Upper lobe of left lung (tissue), 6 donors: ENCODE measurements at regions not wholly inside any gene's neighbourhood (a gene's known extent, or its start where the extent isn't known, plus 50 kb on each side); places are given as distances from the start of the nearest gene placed in this dataset.

Experiments used
- ATAC-seq, 2 donors: fragments of 200-7000 bp; cut with Tn5 transposase; one replicate each; pipeline ENCODE4 v1.9.1; 2022; ENCODE audit warnings: mild to moderate bottlenecking in 2 of 2, moderate library complexity in 2 of 2; ENCODE audit not compliant: low FRiP score in 2 of 2
- DNase-seq, 2 donors: peaks; one replicate each; pipeline ENCODE4 v3.0.0-alpha.2; 2019 to 2020
- H3K27ac ChIP-seq, 4 donors: fragments of 200-600 bp; sonication (generic); one replicate each; pipeline ENCODE4 v1.5.1; 2016 to 2019
- H3K27me3 ChIP-seq, 4 donors: fragments of 200-600 bp; sonication (generic); one replicate each; pipeline ENCODE4 v1.5.1; 2017 to 2019
- H3K36me3 ChIP-seq, 4 donors: fragments of 200-600 bp; sonication (generic); one replicate each; pipeline ENCODE4 v1.5.1; 2016 to 2019
- H3K4me1 ChIP-seq, 4 donors: fragments of 200-600 bp; sonication (generic); one replicate each; pipeline ENCODE4 v1.5.1; 2018 to 2019
- H3K4me3 ChIP-seq, 4 donors: fragments of 200-600 bp; sonication (generic); one replicate each; pipeline ENCODE4 v1.5.1; 2017 to 2019; ENCODE audit warnings: mild to moderate bottlenecking in 2 of 4, moderate library complexity in 1 of 4
- H3K9me3 ChIP-seq, 4 donors: fragments of 200-600 bp; sonication (generic); one replicate each; pipeline ENCODE4 v1.5.1; 2018 to 2019
- EP300 ChIP-seq, 4 donors: sonication (generic); formaldehyde crosslinking; IDR thresholded peaks; one replicate each; pipeline ENCODE4 v1.5.1; 2017; ENCODE audit warnings: antibody characterized with exemption in 4 of 4, control low read depth in 2 of 4
- POLR2A ChIP-seq, 4 donors: fragments of 450-650 bp; IDR thresholded peaks; one replicate each; pipeline ENCODE4 v1.5.1; 2016 to 2017; ENCODE audit warnings: antibody characterized with exemption in 4 of 4, mild to moderate bottlenecking in 2 of 4
- POLR2AphosphoS5 ChIP-seq, 2 donors: sonication (generic); formaldehyde crosslinking; IDR thresholded peaks; one replicate each; pipeline ENCODE4 v1.5.1; 2017; ENCODE audit warnings: antibody characterized with exemption in 2 of 2
- WGBS, 2 donors: methylation state at CpG; one replicate each; pipeline ENCODE4 v1.1.5; 2017 to 2018; 5-methylcytosine and 5-hydroxymethylcytosine counted together
- TF ChIP-seq, protein P1 (sequence below), 6 experiments: fragments of 450-650 bp in 4 of 6; fragments of 200-600 bp in 2 of 6; sonication (generic) in 2 of 6; IDR thresholded peaks; one replicate each; pipeline ENCODE4 v1.5.1; 2016 to 2019; ENCODE audit warnings: antibody characterized with exemption in 6 of 6
- donor health status: DM: no; HTN: no; CAD: no; lungs with moderate emphysema.
- donor health status: DM: no; HTN: yes; CAD: no; lungs with severe emphysema.

DNA sequence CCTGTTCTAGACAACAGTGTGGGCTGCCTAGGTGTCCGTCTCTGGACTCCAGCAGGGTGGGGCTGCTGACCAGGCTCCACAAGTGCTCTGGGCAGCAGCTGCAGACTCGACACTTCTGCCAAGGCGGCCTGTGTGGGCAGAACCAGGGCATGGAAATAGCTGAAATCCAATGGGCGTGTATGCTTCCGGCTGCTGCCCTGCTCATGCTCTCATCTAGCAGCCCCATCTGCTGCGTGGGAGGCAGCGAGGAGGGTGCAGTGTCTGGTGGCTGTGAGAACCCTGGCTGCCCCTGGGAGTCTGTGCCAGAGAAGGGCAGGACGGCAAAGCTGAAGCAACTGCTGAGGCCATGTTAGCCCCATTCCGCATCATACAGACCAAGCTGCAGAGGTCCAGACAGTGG, 174.9 kb downstream of the SOX11 start:
- TF ChIP-seq EP300 (IDR thresholded peaks at IDR 0.05) (no peak), POLR2A (IDR thresholded peaks at IDR 0.05) (no peak), POLR2AphosphoS5 (IDR thresholded peaks at IDR 0.05) (no peak)
- TF ChIP-seq, protein P1, sequence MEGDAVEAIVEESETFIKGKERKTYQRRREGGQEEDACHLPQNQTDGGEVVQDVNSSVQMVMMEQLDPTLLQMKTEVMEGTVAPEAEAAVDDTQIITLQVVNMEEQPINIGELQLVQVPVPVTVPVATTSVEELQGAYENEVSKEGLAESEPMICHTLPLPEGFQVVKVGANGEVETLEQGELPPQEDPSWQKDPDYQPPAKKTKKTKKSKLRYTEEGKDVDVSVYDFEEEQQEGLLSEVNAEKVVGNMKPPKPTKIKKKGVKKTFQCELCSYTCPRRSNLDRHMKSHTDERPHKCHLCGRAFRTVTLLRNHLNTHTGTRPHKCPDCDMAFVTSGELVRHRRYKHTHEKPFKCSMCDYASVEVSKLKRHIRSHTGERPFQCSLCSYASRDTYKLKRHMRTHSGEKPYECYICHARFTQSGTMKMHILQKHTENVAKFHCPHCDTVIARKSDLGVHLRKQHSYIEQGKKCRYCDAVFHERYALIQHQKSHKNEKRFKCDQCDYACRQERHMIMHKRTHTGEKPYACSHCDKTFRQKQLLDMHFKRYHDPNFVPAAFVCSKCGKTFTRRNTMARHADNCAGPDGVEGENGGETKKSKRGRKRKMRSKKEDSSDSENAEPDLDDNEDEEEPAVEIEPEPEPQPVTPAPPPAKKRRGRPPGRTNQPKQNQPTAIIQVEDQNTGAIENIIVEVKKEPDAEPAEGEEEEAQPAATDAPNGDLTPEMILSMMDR (IDR thresholded peaks at IDR 0.05) = no peak
- Histone ChIP-seq H3K36me3 (no peaks in the 10 kb centered on the region), H3K4me1 (no peaks in the 10 kb centered on the region), H3K9me3 (no peaks in the 10 kb centered on the region), H3K27me3 (no peaks in the 10 kb centered on the region), H3K4me3 (no peak overlapping the region), H3K27ac (no peak overlapping the region)
- 85 to 88% methylated on average over 7 to 9 of the region's 9 CpGs for WGBS, 2 donors
- no peak for ATAC-seq
- peak in 1 of 2 donors; percentile 36 for DNase-seq

DNA sequence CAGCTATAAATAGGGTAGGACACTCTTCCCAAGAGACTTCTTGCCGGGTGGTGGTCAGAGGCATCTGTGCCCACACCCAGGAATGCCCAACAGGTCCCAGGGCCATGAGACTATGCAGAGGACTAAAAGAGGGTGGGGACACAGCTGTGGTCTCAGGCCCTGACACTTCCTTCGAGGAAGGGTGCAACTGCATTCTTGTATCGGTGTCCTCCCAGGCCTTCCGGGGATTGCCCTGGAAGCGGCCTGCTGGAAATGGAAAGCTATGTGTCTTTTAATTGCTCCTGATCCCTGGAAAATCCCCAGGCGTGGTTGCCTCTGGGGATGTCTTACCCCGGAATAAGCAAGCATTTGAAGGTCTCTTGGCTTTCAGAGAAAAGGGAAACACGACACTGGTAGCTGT, 176.7 kb downstream of the SOX11 start:
- H3K36me3 ChIP-seq = no peaks in the 10 kb centered on the region
- DNase-seq = no peak
- H3K4me1 ChIP-seq = no peaks in the 10 kb centered on the region
- no peak overlapping the region for H3K27ac ChIP-seq
- no peaks in the 10 kb centered on the region for H3K9me3 ChIP-seq
- no peak for ATAC-seq
- 75 to 79% methylated on average over 8 of the region's 8 CpGs for WGBS, 2 donors
- H3K27me3 ChIP-seq = no peaks in the 10 kb centered on the region
- H3K4me3 ChIP-seq = no peak overlapping the region
- TF ChIP-seq EP300 (IDR thresholded peaks at IDR 0.05) = no peak
- TF ChIP-seq, protein P1 (IDR thresholded peaks at IDR 0.05) = no peak

DNA sequence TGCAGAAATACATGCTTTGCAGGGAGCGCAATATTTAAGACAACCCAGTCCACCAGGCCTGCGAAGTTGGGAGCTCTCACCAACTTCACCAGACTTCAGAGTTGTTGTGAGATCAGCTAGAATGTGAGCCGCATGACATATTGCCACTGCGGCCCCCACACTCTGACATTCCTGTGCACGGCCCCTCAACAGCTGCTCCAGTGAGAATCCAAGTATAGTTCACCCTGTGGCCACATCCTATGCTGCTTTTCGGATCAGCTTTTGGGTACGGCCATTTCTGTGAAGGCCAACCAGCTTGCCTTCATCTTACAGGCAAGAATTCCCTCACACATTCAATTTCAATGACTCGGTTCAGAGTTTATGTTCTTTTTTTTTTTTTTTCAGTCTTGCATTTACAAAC, 177.8 kb downstream of the SOX11 start:
- no peak for ATAC-seq
- H3K4me1 ChIP-seq = no peaks in the 10 kb centered on the region
- H3K4me3 ChIP-seq = no peak overlapping the region
- no peaks in the 10 kb centered on the region for H3K36me3 ChIP-seq
- no peak overlapping the region for H3K27ac ChIP-seq
- DNase-seq = no peak
- TF ChIP-seq EP300 (IDR thresholded peaks at IDR 0.05) (no peak), POLR2AphosphoS5 (IDR thresholded peaks at IDR 0.05) (no peak), POLR2A (IDR thresholded peaks at IDR 0.05) (no peak)
- TF ChIP-seq, protein P1 (IDR thresholded peaks at IDR 0.05) = no peak
- 89 to 91% methylated on average over 7 to 8 of the region's 8 CpGs for WGBS, 2 donors
- H3K27me3 ChIP-seq = no peaks in the 10 kb centered on the region
- H3K9me3 ChIP-seq = no peaks in the 10 kb centered on the region

DNA sequence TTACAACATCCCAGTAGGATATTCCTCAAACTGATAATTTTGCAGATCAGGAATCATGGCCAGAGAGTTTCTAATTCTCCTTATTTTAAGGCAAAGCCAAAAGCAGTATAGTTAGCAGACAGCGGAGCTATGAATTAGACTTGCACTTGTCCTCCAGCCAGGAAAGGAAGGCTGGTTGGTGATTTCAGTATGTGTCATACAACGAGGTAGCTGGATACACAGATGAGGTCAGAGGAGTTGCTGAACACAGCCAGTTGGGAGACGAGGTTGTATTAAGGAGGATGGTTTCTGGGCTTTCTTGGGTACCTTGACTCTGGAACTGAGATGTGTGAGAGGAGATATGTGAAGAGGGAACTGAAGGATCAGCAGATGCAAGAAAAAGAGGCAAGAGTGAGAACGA, 185.2 kb downstream of the SOX11 start:
- 72% methylated on average over 4 of the region's 4 CpGs for WGBS, 2 donors
- no peaks in the 10 kb centered on the region for H3K36me3 ChIP-seq
- DNase-seq = no peak
- H3K4me3 ChIP-seq = no peak overlapping the region
- no peak for ATAC-seq
- H3K9me3 ChIP-seq = peaks cover 0 to 6% (median 0%) of the 10 kb centered on the region in 4 donors
- no peaks in the 10 kb centered on the region for H3K27me3 ChIP-seq
- H3K27ac ChIP-seq = no peak overlapping the region
- TF ChIP-seq, protein P1 (IDR thresholded peaks at IDR 0.05) = no peak
- no peak for TF ChIP-seq POLR2A (IDR thresholded peaks at IDR 0.05)
- no peak for TF ChIP-seq EP300 (IDR thresholded peaks at IDR 0.05)
- TF ChIP-seq POLR2AphosphoS5 (IDR thresholded peaks at IDR 0.05) = no peak
- no peaks in the 10 kb centered on the region for H3K4me1 ChIP-seq

DNA sequence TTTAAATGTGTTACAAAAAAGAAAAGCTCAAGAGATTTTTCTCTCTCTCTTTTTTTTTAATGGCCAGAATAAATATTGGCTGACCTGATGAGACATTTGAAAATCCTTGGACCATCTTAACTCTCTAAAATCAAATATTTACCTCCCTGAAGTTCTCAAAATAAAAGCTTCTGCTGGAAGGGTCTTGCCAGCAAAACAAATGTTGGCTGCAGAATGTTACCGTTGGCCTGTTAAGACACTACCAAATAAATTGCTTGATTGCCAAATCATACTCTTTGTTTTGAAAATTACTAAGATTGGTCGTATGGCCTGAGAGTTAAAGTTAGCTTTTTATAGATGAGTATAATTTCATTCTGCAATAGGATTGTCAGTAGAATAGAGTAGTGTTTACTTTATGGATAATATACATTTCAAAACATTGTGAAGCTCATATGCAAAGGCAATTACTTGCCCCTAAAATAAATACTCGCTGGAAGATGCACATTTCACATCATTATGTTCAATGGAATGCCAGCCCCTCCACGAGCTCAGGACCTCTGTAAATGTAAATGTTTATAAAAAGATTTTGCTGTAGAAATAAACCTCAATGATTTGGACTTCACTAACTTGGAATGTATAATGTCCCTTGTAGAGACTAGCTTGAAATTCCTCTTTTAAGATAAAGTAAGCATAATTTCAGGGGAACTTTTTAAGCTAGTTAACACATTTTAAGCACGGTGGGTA, 193.4 kb downstream of the SOX11 start:
- ATAC-seq (no peak), DNase-seq (no peak)
- H3K9me3 ChIP-seq = peaks cover 0 to 6% (median 0%) of the 10 kb centered on the region in 4 donors
- TF ChIP-seq, protein P1 (IDR thresholded peaks at IDR 0.05) = no peak
- TF ChIP-seq POLR2AphosphoS5 (IDR thresholded peaks at IDR 0.05) = no peak
- TF ChIP-seq EP300 (IDR thresholded peaks at IDR 0.05) = no peak
- no peak for TF ChIP-seq POLR2A (IDR thresholded peaks at IDR 0.05)
- no peaks in the 10 kb centered on the region for H3K4me1 ChIP-seq
- WGBS, 2 donors = 38 to 43% methylated on average over 5 of the region's 5 CpGs
- H3K27me3 ChIP-seq = no peaks in the 10 kb centered on the region
- H3K4me3 ChIP-seq = no peak overlapping the region
- no peaks in the 10 kb centered on the region for H3K36me3 ChIP-seq
- H3K27ac ChIP-seq = no peak overlapping the region
